HCT116 (cell line): ENCODE measurements at regions not wholly inside any gene's neighbourhood (a gene's known extent, or its start where the extent isn't known, plus 50 kb on each side); places are given as distances from the start of the nearest gene placed in this dataset.

ENCODE experiments used
- ATAC-seq: fragments of 200-7000 bp; cut with Tn5 transposase; 2 replicates; pipeline ENCODE4 v1.9.1; 2020; ENCODE audit warnings: mild to moderate bottlenecking, moderate library complexity
- BruUV-seq: library from RNA; stranded (reverse); fragments of 400-500 nt; replicated peaks from 2 replicates; lab custom pipeline; 2021; lab: Mats Ljungman, UMichigan
- CTCF ChIA-PET: fragments of 300-600 bp; sonication (Branson Sonifier 250); formaldehyde crosslinking; loops from one replicate; lab custom pipeline; 2021; ENCODE audit warnings: antibody characterized with exemption; lab: Charles Lee
- POLR2A ChIA-PET: fragments of 300-600, 350-600 bp; sonication (Branson Sonifier 250); formaldehyde crosslinking; loops from one replicate; lab custom pipeline; 2021; ENCODE audit warnings: antibody characterized with exemption; lab: Charles Lee
- RAD21 ChIA-PET, 2 experiments: fragments of 300-600 bp; sonication (Branson Sonifier 250); formaldehyde crosslinking; loops; one replicate each; lab custom pipeline; 2023; ENCODE audit warnings: low total read pairs in 2 of 2; ENCODE audit not compliant: uncharacterized antibody in 2 of 2, unreplicated experiment in 2 of 2, low non-redundant PET in 1 of 2; lab: Charles Lee
- DNase-seq: peaks from one replicate; pipeline ENCODE4 v3.0.0-alpha.2; 2010; ENCODE audit warnings: low read depth, low spot score
- H2AFZ ChIP-seq: fragments of 200-600 bp; shearing (Covaris generic), sonication (generic); 2 replicates; pipeline ENCODE4 v1.6.1; 2017; ENCODE audit warnings: low read depth, mixed run types, mixed read lengths, antibody characterized with exemption, low read length; ENCODE audit not compliant: poor library complexity, severe bottlenecking
- H3K27ac ChIP-seq: 2 replicates; pipeline ENCODE4 v1.5.1; 2012; ENCODE audit warnings: low read depth, low read length
- H3K27me3 ChIP-seq: fragments of 200-600 bp; sonication (generic); 2 replicates; pipeline ENCODE4 v1.6.1; 2016; ENCODE audit warnings: mixed run types, low read length, mixed read lengths; ENCODE audit not compliant: insufficient read depth
- H3K36me3 ChIP-seq, 2 experiments: fragments of 200-500 bp in 1 of 2; fragments of 200-600 bp in 1 of 2; sonication (Bioruptor generic) in 1 of 2; sonication (generic) in 1 of 2; 2 replicates each; pipeline versions ENCODE4 v1.5.1 to v1.6.1; 2014 to 2016; ENCODE audit warnings: low read length in 2 of 2, inconsistent platforms in 1 of 2, mixed read lengths in 1 of 2, mixed run types in 1 of 2; ENCODE audit not compliant: insufficient read depth in 2 of 2, control insufficient read depth in 1 of 2
- H3K4me1 ChIP-seq, 2 experiments: fragments of 200-600 bp in 1 of 2; sonication (generic) in 1 of 2; 2 replicates each; pipeline versions ENCODE4 v1.5.1 to v1.6.1; 2012 to 2017; ENCODE audit warnings: low read length in 2 of 2, inconsistent platforms in 1 of 2, mild to moderate bottlenecking in 1 of 2, mixed read lengths in 1 of 2, mixed run types in 1 of 2, moderate library complexity in 1 of 2; ENCODE audit not compliant: insufficient read depth in 2 of 2, control insufficient read depth in 1 of 2
- H3K4me2 ChIP-seq: fragments of 200-600 bp; sonication (generic); 2 replicates; pipeline ENCODE4 v1.6.1; 2017; ENCODE audit warnings: mixed run types, low read length, mixed read lengths
- H3K4me3 ChIP-seq, 2 experiments: fragments of 200-600 bp in 1 of 2; sonication (generic) in 1 of 2; replicated peaks in 1 of 2; 2 replicates each; pipeline ENCODE4 v1.5.1; 2011 to 2016; ENCODE audit warnings: low read length in 2 of 2, control low read depth in 1 of 2, low read depth in 1 of 2, mild to moderate bottlenecking in 1 of 2, mixed read lengths in 1 of 2, mixed run types in 1 of 2
- H3K79me2 ChIP-seq: fragments of 200-600 bp; sonication (generic); 2 replicates; pipeline ENCODE4 v1.6.1; 2017; ENCODE audit warnings: mild to moderate bottlenecking, mixed run types, low read length, moderate library complexity, mixed read lengths; ENCODE audit not compliant: insufficient read depth
- H3K9ac ChIP-seq: fragments of 200-600 bp; sonication (generic); 2 replicates; pipeline ENCODE4 v1.6.1; 2016; ENCODE audit warnings: low read length, mixed read lengths
- H3K9me2 ChIP-seq: fragments of 200-600 bp; sonication (generic), shearing (Covaris generic); 2 replicates; pipeline ENCODE4 v1.6.1; 2017; ENCODE audit warnings: mixed run types, mild to moderate bottlenecking, moderate library complexity; ENCODE audit not compliant: insufficient read depth
- H3K9me3 ChIP-seq, 2 experiments: fragments of 200-500 bp in 1 of 2; fragments of 200-600 bp in 1 of 2; sonication (Bioruptor generic) in 1 of 2; sonication (generic) in 1 of 2; 2 replicates each; pipeline ENCODE4 v1.6.1; 2014 to 2017; ENCODE audit warnings: low read length in 2 of 2, mixed read lengths in 2 of 2, inconsistent platforms in 1 of 2, low read depth in 1 of 2, mild to moderate bottlenecking in 1 of 2, mixed run types in 1 of 2, moderate library complexity in 1 of 2; ENCODE audit not compliant: control insufficient read depth in 1 of 2, insufficient read depth in 1 of 2
- H4K20me1 ChIP-seq: fragments of 200-600 bp; sonication (generic), shearing (Covaris generic); 2 replicates; pipeline ENCODE4 v1.6.1; 2017; ENCODE audit warnings: mixed run types, mild to moderate bottlenecking, moderate library complexity; ENCODE audit not compliant: insufficient read depth
- CEBPB ChIP-seq: IDR thresholded peaks from 2 replicates; pipeline ENCODE4 v1.6.1; 2012; ENCODE audit warnings: low read depth
- EGR1 ChIP-seq: IDR thresholded peaks from 2 replicates; pipeline ENCODE4 v1.6.1; 2012; ENCODE audit warnings: low read depth
- EZH2 ChIP-seq: fragments of 200-600 bp; sonication (generic); IDR thresholded peaks from 2 replicates; pipeline ENCODE4 v1.6.1; 2017; ENCODE audit warnings: antibody characterized with exemption, mixed run types
- EZH2phosphoT487 ChIP-seq: fragments of 200-600 bp; IDR thresholded peaks from 2 replicates; pipeline ENCODE4 v1.6.1; 2018; ENCODE audit warnings: antibody characterized with exemption, borderline replicate concordance
- FOSL1 ChIP-seq: IDR thresholded peaks from 2 replicates; pipeline ENCODE4 v1.6.1; 2012; ENCODE audit warnings: low read depth
- JUND ChIP-seq: IDR thresholded peaks from 2 replicates; pipeline ENCODE4 v1.6.1; 2012
- POLR2A ChIP-seq: IDR thresholded peaks from 2 replicates; pipeline ENCODE4 v1.7.0; 2011; ENCODE audit warnings: borderline replicate concordance; ENCODE audit not compliant: insufficient read depth, insufficient read length; ENCODE audit errors: extremely low read depth
- POLR2AphosphoS5 ChIP-seq: IDR thresholded peaks from 2 replicates; pipeline ENCODE4 v1.6.1; 2011; ENCODE audit warnings: mild to moderate bottlenecking, low read depth, low read length, moderate library complexity
- SIN3A ChIP-seq: IDR thresholded peaks from 2 replicates; pipeline ENCODE4 v1.6.1; 2012; ENCODE audit warnings: low read depth
- SRF ChIP-seq: IDR thresholded peaks from 2 replicates; pipeline ENCODE4 v1.6.1; 2012; ENCODE audit warnings: low read depth
- YY1 ChIP-seq: IDR thresholded peaks from 2 replicates; pipeline ENCODE4 v1.6.1; 2011; ENCODE audit warnings: low read length, low read depth, moderate library complexity, mild to moderate bottlenecking; ENCODE audit not compliant: insufficient replicate concordance; ENCODE audit errors: extremely low read depth
- intact Hi-C: fragments of 100-400 bp; cut with micrococcal nuclease; formaldehyde crosslinking; loops from 2 replicates; pipeline ENCODE4 v1.10.0; 2022
- TF ChIP-seq, protein P1 (sequence below): IDR thresholded peaks from 2 replicates; pipeline ENCODE4 v1.6.1; 2012
- TF ChIP-seq, protein P2 (sequence below): IDR thresholded peaks from 2 replicates; pipeline ENCODE4 v1.6.1; 2012; ENCODE audit warnings: low read depth
- TF ChIP-seq, protein P3 (sequence below): IDR thresholded peaks from 2 replicates; pipeline ENCODE4 v1.6.1; 2012
- TF ChIP-seq, protein P4 (sequence below): IDR thresholded peaks from 2 replicates; pipeline ENCODE4 v1.6.1; 2011; ENCODE audit warnings: mild to moderate bottlenecking, low read length, moderate library complexity; ENCODE audit not compliant: insufficient replicate concordance; ENCODE audit errors: extremely low read depth
- TF ChIP-seq, protein P5 (sequence below), 3 experiments: fragments of 200-600 bp in 1 of 3; sonication (generic) in 1 of 3; IDR thresholded peaks in 2 of 3; conservative IDR thresholded peaks in 1 of 3; 2 replicates each; pipeline ENCODE4 v1.5.1; 2012 to 2017; ENCODE audit warnings: low read depth in 2 of 3, low read length in 2 of 3, antibody characterized with exemption in 1 of 3, borderline replicate concordance in 1 of 3, control low read depth in 1 of 3, mild to moderate bottlenecking in 1 of 3, mixed read lengths in 1 of 3, mixed run types in 1 of 3, moderate library complexity in 1 of 3; ENCODE audit not compliant: insufficient read depth in 1 of 3

DNA sequence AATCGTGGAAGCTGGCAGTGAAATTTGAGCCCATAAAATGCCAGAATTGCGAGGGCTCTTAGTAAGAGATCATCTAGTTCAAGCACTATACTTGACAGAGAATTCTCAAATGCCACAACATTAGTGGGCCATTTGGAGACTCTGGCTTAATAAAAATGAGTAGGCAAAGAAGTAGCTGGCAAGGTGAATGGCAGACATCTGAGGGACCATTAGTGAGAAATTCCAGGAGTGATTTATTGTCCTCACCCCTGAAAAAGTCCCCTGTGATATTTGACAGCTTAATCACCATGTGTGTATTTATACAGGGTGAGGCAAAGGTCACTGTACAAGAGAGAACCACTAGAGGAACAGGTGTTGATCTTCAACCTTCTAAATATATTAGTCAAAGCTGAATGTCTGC, 207.5 kb downstream of the CHRDL1 start (continued):
- TF ChIP-seq POLR2A (no peak), SRF (no peak)
- TF ChIP-seq, all 23 proteins: peak for 0

DNA sequence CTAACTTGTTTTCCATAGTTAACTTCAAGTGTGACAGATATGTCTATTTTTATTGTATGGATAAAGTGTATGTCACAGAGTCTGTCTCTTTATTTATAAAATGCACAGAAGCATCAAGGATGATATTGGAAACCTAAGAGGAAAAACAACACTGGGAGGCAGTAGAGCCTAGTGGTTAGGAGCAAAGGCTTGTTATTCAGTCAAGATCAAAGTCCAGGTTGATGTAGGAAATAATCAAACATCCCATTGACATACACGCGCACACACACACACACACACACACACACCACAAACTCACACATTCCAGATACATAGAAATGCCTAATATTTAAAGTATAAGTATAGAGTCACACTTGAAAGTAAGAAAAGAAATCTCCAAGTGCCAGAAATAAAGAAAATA, 206.8 kb downstream of the CHRDL1 start:
- no peak overlapping the region for H3K4me2 ChIP-seq
- no peak overlapping the region for H3K4me3 ChIP-seq
- ATAC-seq (no peak), DNase-seq (no peak)
- POLR2A ChIA-PET, result no interaction called here
- no peaks in the 10 kb centered on the region for H3K4me1 ChIP-seq
- intact Hi-C loops, result no loop called here
- no TSS peak for BruUV-seq
- H3K27me3 ChIP-seq, result no peaks in the 10 kb centered on the region
- no peak overlapping the region for H3K27ac ChIP-seq
- no peak overlapping the region for H2AFZ ChIP-seq
- CTCF ChIA-PET, result no interaction called here
- H3K9ac ChIP-seq, result no peak overlapping the region
- H3K9me2 ChIP-seq, result no peaks in the 10 kb centered on the region
- no peaks in the 10 kb centered on the region for H4K20me1 ChIP-seq
- RAD21 ChIA-PET, result no interaction called here
- no peaks in the 10 kb centered on the region for H3K36me3 ChIP-seq
- TF ChIP-seq, protein P1, sequence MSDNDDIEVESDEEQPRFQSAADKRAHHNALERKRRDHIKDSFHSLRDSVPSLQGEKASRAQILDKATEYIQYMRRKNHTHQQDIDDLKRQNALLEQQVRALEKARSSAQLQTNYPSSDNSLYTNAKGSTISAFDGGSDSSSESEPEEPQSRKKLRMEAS, result no peak
- TF ChIP-seq EZH2phosphoT487 (no peak), YY1 (no peak), EZH2 (no peak), EGR1 (no peak), SIN3A (no peak), FOSL1 (no peak), POLR2AphosphoS5 (no peak), JUND (no peak), CEBPB (no peak)
- TF ChIP-seq, protein P2, sequence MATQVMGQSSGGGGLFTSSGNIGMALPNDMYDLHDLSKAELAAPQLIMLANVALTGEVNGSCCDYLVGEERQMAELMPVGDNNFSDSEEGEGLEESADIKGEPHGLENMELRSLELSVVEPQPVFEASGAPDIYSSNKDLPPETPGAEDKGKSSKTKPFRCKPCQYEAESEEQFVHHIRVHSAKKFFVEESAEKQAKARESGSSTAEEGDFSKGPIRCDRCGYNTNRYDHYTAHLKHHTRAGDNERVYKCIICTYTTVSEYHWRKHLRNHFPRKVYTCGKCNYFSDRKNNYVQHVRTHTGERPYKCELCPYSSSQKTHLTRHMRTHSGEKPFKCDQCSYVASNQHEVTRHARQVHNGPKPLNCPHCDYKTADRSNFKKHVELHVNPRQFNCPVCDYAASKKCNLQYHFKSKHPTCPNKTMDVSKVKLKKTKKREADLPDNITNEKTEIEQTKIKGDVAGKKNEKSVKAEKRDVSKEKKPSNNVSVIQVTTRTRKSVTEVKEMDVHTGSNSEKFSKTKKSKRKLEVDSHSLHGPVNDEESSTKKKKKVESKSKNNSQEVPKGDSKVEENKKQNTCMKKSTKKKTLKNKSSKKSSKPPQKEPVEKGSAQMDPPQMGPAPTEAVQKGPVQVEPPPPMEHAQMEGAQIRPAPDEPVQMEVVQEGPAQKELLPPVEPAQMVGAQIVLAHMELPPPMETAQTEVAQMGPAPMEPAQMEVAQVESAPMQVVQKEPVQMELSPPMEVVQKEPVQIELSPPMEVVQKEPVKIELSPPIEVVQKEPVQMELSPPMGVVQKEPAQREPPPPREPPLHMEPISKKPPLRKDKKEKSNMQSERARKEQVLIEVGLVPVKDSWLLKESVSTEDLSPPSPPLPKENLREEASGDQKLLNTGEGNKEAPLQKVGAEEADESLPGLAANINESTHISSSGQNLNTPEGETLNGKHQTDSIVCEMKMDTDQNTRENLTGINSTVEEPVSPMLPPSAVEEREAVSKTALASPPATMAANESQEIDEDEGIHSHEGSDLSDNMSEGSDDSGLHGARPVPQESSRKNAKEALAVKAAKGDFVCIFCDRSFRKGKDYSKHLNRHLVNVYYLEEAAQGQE, result no peak
- TF ChIP-seq, protein P3, sequence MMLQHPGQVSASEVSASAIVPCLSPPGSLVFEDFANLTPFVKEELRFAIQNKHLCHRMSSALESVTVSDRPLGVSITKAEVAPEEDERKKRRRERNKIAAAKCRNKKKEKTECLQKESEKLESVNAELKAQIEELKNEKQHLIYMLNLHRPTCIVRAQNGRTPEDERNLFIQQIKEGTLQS, result no peak
- TF ChIP-seq, protein P4, sequence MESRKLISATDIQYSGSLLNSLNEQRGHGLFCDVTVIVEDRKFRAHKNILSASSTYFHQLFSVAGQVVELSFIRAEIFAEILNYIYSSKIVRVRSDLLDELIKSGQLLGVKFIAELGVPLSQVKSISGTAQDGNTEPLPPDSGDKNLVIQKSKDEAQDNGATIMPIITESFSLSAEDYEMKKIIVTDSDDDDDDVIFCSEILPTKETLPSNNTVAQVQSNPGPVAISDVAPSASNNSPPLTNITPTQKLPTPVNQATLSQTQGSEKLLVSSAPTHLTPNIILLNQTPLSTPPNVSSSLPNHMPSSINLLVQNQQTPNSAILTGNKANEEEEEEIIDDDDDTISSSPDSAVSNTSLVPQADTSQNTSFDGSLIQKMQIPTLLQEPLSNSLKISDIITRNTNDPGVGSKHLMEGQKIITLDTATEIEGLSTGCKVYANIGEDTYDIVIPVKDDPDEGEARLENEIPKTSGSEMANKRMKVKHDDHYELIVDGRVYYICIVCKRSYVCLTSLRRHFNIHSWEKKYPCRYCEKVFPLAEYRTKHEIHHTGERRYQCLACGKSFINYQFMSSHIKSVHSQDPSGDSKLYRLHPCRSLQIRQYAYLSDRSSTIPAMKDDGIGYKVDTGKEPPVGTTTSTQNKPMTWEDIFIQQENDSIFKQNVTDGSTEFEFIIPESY, result no peak
- TF ChIP-seq, protein P5, sequence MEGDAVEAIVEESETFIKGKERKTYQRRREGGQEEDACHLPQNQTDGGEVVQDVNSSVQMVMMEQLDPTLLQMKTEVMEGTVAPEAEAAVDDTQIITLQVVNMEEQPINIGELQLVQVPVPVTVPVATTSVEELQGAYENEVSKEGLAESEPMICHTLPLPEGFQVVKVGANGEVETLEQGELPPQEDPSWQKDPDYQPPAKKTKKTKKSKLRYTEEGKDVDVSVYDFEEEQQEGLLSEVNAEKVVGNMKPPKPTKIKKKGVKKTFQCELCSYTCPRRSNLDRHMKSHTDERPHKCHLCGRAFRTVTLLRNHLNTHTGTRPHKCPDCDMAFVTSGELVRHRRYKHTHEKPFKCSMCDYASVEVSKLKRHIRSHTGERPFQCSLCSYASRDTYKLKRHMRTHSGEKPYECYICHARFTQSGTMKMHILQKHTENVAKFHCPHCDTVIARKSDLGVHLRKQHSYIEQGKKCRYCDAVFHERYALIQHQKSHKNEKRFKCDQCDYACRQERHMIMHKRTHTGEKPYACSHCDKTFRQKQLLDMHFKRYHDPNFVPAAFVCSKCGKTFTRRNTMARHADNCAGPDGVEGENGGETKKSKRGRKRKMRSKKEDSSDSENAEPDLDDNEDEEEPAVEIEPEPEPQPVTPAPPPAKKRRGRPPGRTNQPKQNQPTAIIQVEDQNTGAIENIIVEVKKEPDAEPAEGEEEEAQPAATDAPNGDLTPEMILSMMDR (IDR thresholded peaks at IDR 0.05 in 2 of 3, conservative IDR thresholded peaks at IDR 0.05 in 1 of 3; ENCODE audit: borderline replicate concordance in 1 of 3, insufficient read depth in 1 of 3, low read depth in 2 of 3, low read length in 2 of 3), result no peak
- no peaks in the 10 kb centered on the region for H3K79me2 ChIP-seq
- no peaks in the 10 kb centered on the region for H3K9me3 ChIP-seq
